GM18858 (cell line): ENCODE measurements at regions not wholly inside any gene's neighbourhood (a gene's known extent, or its start where the extent isn't known, plus 50 kb on each side); places are given as distances from the start of the nearest gene placed in this dataset.
"Not testable (repeated sequence)": the region's sequence is repeated elsewhere in the genome, so short reads cannot be mapped to it uniquely, and the experiment has no call there.

Source experiments
- ATAC-seq: cut with Tn5 transposase; IDR thresholded peaks from one replicate; pipeline ENCODE4 v1.9.1; 2021; ENCODE audit not compliant: unreplicated experiment

- ATAC-seq, result no peak
These were observed 50.4 kb downstream of the KATNIP start for GRCh38 chr16:27600381-27600780.

- no peak for ATAC-seq
These were observed 52.2 kb downstream of the KATNIP start for GRCh38 chr16:27602103-27602502.

- ATAC-seq, result not testable (repeated sequence)
These were observed 55.7 kb downstream of the KATNIP start for GRCh38 chr16:27605500-27606106.

GRCh38 chr16:27611340-27611739 is 61.4 kb downstream of the KATNIP start:
- no peak for ATAC-seq

GRCh38 chr16:27613238-27613791 is 63.4 kb downstream of the KATNIP start:
- ATAC-seq, result no peak

- no peak for ATAC-seq
These were observed 67.7 kb downstream of the KATNIP start for GRCh38 chr16:27617665-27618064.

GRCh38 chr16:27618165-27618564 is 68.2 kb downstream of the KATNIP start:
- no peak for ATAC-seq

- ATAC-seq, result no peak
These were observed 68.8 kb downstream of the KATNIP start for GRCh38 chr16:27618606-27619327.

- ATAC-seq, result no peak
These were observed 70.6 kb downstream of the KATNIP start for GRCh38 chr16:27620541-27620940.

GRCh38 chr16:27624154-27625049 is 74.5 kb downstream of the KATNIP start:
- ATAC-seq, result no peak

- ATAC-seq, result no peak
These were observed 75.2 kb downstream of the KATNIP start for GRCh38 chr16:27625050-27625697.

- ATAC-seq, result no peak
These were observed 77.2 kb downstream of the KATNIP start for GRCh38 chr16:27627136-27627535.

- ATAC-seq, result no peak
These were observed 78.4 kb downstream of the KATNIP start for GRCh38 chr16:27628241-27628942.

GRCh38 chr16:27628943-27629462 is 79.1 kb downstream of the KATNIP start:
- not testable (repeated sequence) for ATAC-seq

GRCh38 chr16:27632216-27632615 is 82.3 kb downstream of the KATNIP start:
- ATAC-seq, result no peak

GRCh38 chr16:27633221-27633620 is 83.3 kb downstream of the KATNIP start:
- ATAC-seq, result no peak

GRCh38 chr16:27633721-27634120 is 83.8 kb downstream of the KATNIP start:
- ATAC-seq, result no peak

GRCh38 chr16:27634779-27635178 is 84.8 kb downstream of the KATNIP start:
- no peak for ATAC-seq

GRCh38 chr16:27636453-27637240 is 86.7 kb downstream of the KATNIP start:
- ATAC-seq, result no peak
